Stimulated activated CD4-positive, alpha-beta T cell treated with anti-CD3 and anti-CD28 coated beads, Interleukin-4, amount 100 ng/mL, for 48 hours (primary cell): ENCODE measurements at regions not wholly inside any gene's neighbourhood (a gene's known extent, or its start where the extent isn't known, plus 50 kb on each side); places are given as distances from the start of the nearest gene placed in this dataset.
"Not testable (repeated sequence)": the region's sequence is repeated elsewhere in the genome, so short reads cannot be mapped to it uniquely, and the experiment has no call there.

Source experiments
- DNase-seq, 2 donors: peaks; one replicate each; pipeline ENCODE4 v3.0.0-alpha.2; 2020; ENCODE audit warnings: low read depth in 2 of 2

DNA sequence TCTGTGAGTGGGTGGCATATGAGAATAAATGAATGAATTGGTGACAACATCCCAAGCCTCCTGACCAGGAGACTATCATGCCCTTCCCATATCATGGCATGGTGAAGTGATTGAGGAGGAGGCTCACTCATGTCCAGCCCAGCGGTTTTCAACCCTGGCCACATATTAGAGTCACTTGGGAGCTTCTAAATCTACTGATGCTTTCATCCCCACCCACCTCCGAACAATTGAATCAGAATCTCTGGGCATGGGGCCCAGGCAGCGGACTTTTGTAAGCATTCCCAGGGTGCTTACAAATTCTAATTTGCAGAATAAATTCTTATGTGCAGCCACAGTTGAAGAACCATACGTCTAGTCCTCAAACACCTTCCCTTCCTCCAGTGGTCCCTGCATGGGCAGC is 81.7 kb upstream of the SEC11C start:
- no peak for DNase-seq

- DNase-seq: no peak
These were observed 80.5 kb upstream of the SEC11C start for GRCh38 chr18:59059140-59059539.

- DNase-seq: no peak
These were observed 79.1 kb upstream of the SEC11C start for GRCh38 chr18:59060551-59060950.

GRCh38 chr18:59061914-59062642 is 77.6 kb upstream of the SEC11C start:
- no peak for DNase-seq

DNA sequence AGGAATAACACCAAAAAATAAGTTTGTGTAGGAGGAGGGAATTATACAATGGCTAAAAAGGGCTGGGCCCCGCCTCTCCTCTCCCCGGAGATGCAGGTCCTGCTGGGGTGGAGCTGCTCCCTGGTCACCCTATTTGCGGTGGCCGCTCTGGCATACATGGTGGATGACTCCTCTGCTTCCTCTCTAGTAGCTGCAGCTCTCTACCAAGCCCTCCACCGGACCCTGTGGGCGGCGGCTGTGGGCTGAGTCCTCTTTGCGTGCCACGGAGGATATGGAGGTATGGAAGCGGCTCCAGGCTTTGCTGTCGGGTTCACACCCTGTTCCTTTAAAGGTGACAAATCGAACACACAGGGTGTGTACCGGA is 77.1 kb upstream of the SEC11C start:
- DNase-seq: no peak

- DNase-seq: no peak
These were observed 76.3 kb upstream of the SEC11C start for GRCh38 chr18:59063300-59063906.

DNA sequence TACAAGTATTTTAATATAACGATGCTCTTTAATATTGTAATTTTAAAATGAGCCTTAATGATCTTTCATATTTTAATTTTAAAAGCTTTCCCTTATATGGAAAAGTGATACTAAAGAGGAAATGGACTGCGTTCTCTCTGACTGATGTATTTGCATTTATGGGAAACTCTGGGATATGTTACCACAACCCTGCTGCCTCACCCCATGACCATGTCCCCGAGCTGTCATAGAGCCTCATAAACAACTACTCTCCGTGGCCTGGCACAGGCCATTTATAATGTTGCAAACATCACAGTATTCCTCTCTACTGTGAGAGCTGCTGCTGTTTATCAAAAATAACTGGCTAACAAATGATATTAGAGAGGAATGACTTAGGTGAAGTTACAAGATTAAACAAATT is 75.8 kb upstream of the SEC11C start:
- DNase-seq: no peak

- DNase-seq: no peak
These were observed 74.0 kb upstream of the SEC11C start for GRCh38 chr18:59065684-59066083.

- DNase-seq: peak in 1 of 2 donors; percentile 10
These were observed 71.8 kb upstream of the SEC11C start for GRCh38 chr18:59067873-59068272.

- no peak for DNase-seq
These were observed 71.2 kb upstream of the SEC11C start for GRCh38 chr18:59068276-59069071.

DNA sequence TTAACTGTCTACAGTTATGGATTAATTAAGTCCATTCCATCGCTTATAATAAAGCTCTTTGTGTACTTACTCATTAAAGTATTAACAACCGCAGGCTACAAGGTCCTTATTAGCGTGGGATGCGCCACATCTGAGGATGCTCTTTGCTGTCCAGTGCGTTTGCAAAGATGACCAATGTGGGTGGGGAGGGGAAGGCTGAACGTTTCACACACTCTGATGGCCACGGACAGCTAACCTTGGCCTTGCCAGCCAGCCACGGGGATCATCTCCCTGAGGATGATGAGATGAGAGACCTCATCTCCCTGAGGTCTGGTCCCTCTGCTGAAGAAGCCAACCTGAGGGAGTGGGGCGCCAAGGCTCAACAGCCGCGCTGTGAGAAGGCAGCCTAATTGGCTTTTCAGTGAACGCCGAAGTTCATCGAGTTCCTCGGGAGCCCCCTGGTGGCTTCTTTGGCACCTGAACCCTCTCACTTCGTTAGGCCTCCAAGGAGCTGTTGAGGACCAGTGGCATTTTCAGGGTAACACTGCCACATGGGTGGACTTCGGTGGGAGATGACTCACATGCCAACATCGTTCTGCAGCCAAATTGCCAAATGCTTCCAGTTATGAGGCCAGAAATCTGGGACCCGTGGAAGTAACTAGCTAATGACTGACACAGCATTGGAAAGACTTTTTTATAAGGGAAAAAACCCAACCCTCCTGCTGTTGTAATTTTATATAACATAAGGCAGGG is 69.3 kb upstream of the SEC11C start:
- peak; percentile 74 to 88 for DNase-seq

DNA sequence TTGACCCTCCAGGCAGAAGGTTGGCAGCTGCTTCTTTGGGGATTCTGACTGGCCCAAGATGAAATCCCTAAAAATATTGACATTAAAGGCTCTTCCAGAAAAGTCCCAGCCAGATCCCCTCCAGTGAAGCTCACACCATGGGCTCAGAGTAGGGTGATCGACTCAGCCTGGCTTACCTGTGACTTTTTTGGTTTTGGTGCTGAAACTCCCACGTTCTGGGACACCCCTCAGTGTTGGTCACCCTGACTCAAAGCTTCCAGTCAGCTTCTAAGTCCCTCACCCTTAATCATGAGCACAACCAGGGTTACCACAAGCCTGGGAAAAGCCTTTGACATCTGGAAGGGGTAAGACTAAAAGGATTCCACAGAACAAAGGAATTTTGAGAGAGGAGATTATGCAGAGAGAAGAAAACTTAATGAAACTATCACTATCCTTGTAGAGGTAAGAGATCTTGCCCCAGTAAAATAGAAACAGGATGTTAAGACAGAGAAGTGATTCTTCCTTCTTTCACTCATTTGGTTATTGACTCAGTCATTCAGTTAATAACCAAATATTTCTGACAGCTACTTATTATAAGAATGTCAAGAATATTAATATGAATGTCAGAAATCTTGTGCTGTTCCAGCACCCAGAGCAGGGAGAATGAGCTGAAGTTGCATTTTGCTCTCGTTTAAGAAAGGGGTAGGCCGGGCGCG is 66.8 kb upstream of the SEC11C start:
- no peak for DNase-seq

DNA sequence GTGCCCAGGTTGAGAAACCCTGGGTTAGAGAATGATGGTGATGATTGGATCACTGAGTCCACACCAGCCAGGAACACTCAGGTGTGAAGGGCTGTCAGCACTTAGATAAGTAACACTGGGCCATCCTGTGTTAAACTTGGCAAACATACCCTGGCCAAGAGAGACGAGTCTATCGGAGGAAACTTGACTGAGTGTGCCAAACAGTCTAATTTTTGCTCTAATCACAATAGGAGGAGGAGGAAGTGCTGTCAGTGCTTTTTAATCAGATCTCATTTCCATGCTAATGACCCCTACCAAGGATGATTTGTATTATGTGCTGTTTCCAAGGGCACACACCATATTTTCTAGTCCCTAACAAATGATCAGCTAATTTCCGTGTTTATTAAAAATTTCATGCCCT is 63.8 kb upstream of the SEC11C start:
- DNase-seq: no peak

- no peak for DNase-seq
These were observed 60.4 kb upstream of the SEC11C start for GRCh38 chr18:59079264-59079663.

DNA sequence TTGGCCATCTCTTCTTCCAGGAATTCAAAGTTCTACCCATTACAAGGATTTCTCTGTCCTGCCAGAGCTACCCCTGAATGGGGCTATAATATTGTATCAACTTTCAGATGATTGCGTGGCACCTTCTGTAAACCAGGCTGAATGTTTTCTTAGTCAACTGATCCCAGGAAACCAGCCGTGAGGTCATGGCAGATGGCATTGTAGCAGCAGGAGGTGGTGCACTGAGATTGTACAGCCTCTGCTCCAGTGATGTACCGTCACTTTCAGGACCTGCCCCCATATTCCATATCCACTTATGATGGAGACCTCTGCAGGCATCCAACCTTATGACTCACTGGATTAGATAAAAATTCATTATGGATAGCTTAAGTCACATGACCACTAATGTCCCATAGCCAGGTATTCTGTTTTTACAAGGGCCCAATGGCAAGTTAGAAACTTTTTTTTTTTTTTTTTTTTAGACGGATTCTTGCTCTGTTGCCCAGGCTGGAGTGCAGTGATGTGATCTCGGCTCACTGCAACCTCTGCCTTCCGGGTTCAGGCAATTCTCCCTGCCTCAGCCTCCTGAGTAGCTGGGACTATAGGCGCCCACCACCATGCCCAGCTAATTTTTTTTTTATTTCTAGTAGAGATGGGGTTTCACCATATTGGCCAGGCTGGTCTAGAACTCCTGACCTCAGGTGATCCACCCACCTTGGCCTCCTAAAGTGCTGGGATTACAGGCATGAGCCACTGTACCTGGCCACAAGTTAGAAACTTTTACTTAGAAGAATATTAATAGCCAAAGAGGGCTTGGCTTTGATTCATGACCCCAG is 59.8 kb upstream of the SEC11C start:
- not testable (repeated sequence) for DNase-seq

GRCh38 chr18:59083136-59083818 is 56.4 kb upstream of the SEC11C start:
- DNase-seq: no peak

DNA sequence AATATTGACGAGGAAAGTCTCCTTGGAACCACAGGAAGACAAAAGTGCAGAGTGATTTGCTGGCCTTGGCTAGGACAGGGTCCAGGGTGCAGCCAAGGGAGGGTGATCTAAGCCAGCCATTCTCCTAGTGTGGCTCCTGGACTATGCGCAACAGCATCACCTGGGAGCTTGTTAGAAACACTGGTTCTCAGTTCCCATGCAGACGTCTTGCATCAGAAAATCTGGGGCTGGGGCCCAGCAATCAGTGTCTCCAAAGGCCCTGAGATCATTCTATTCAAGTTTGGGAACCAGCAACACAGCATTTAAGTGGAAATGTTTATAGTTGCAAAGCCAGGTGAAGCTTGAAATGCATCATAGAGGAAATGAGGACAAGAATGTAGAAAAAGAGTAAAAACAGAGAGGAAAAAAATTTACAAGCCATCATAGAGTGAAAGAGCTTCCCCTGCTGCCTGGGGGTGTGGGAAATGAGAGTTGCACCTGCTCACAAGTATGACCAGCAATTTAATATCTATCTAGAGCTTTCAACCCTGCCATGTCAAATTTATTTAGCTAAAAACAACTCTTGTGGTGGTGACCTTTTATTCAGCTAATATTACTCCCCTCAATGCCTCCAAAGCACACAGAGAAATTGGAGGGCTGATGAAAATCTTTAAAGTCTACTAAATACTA is 54.4 kb upstream of the SEC11C start:
- no peak for DNase-seq

DNA sequence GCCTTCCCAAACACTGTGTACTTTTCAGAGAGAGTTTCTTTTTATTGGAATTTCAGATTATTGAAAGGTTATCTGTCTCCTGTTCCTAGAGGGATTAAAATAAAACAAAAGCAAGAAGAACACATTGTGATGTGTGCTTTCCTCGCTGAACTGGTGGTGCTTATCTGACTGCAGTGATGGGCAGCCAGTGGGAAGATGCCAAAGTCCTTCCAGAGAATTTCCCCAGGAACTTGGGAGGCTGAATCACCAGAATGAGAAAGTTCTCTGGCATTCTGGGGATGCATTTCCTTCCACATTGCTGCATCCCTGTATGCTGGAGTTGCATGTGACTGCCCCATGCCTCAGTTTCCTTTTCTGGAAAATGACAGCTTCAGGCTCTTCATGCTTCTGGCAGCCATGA is 53.9 kb upstream of the SEC11C start:
- no peak for DNase-seq

GRCh38 chr18:59086522-59086921 is 53.2 kb upstream of the SEC11C start:
- no peak for DNase-seq

DNA sequence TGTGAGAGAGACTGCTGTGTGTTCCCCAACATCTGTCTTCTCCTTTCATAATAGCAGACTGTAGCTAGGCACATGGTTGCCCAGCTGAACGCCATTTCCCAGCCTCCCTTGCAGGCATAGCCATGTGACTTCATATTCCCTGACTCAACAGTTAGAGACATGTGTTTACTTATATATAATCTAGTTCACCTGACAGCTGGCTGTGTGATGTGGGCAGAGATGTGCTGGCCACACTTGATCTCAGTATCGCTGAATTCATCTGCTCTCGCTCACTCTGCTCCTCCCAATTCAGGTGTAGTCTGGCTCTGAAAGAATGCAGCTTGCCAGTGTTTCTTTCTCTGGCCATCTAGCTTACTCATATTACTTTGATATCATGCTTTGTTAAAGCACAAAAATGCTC is 52.3 kb upstream of the SEC11C start:
- DNase-seq: no peak
